Calu3 (cell line): ENCODE measurements at regions not wholly inside any gene's neighbourhood (a gene's known extent, or its start where the extent isn't known, plus 50 kb on each side); places are given as distances from the start of the nearest gene placed in this dataset.

ENCODE experiments used
- BruUV-seq: library from RNA; stranded (reverse); fragments of 400-500 nt; replicated peaks from 2 replicates; lab custom pipeline; 2021; lab: Mats Ljungman, UMichigan
- CTCF ChIA-PET: fragments of 300-600 bp; sonication (Branson Sonifier 250); formaldehyde crosslinking; loops from one replicate; lab custom pipeline; 2022; ENCODE audit warnings: antibody characterized with exemption; lab: Charles Lee
- DNase-seq: peaks from one replicate; pipeline ENCODE4 v3.0.0; 2022
- H3K27ac Mint-ChIP-seq: one replicate; pipeline ENCODE4 v1.8.0; 2022; ENCODE audit warnings: mixed read lengths; ENCODE audit not compliant: unreplicated experiment
- H3K27me3 Mint-ChIP-seq: one replicate; pipeline ENCODE4 v1.8.0; 2022; ENCODE audit warnings: mixed read lengths; ENCODE audit not compliant: unreplicated experiment
- H3K36me3 Mint-ChIP-seq: one replicate; pipeline ENCODE4 v1.8.0; 2022; ENCODE audit warnings: mild to moderate bottlenecking, moderate library complexity, mixed read lengths; ENCODE audit not compliant: insufficient read depth, unreplicated experiment
- H3K4me1 Mint-ChIP-seq: one replicate; pipeline ENCODE4 v1.8.0; 2022; ENCODE audit warnings: mild to moderate bottlenecking, low read depth, mixed read lengths; ENCODE audit not compliant: unreplicated experiment
- H3K4me3 Mint-ChIP-seq: one replicate; pipeline ENCODE4 v1.8.0; 2022; ENCODE audit warnings: mild to moderate bottlenecking, low read depth, moderate library complexity, mixed read lengths; ENCODE audit not compliant: unreplicated experiment
- H3K9me3 Mint-ChIP-seq: one replicate; pipeline ENCODE4 v1.8.0; 2022; ENCODE audit warnings: low read depth, mixed read lengths; ENCODE audit not compliant: unreplicated experiment
- intact Hi-C: fragments of 100-400 bp; cut with micrococcal nuclease; formaldehyde crosslinking; loops from one replicate; pipeline ENCODE4 v1.10.0; 2022; ENCODE audit not compliant: unreplicated experiment
- TF ChIP-seq, protein P1 (sequence below): fragments of 200-600 bp; IDR thresholded peaks from one replicate; pipeline ENCODE4 v1.8.0; 2022; ENCODE audit warnings: antibody characterized with exemption; ENCODE audit not compliant: unreplicated experiment

DNA sequence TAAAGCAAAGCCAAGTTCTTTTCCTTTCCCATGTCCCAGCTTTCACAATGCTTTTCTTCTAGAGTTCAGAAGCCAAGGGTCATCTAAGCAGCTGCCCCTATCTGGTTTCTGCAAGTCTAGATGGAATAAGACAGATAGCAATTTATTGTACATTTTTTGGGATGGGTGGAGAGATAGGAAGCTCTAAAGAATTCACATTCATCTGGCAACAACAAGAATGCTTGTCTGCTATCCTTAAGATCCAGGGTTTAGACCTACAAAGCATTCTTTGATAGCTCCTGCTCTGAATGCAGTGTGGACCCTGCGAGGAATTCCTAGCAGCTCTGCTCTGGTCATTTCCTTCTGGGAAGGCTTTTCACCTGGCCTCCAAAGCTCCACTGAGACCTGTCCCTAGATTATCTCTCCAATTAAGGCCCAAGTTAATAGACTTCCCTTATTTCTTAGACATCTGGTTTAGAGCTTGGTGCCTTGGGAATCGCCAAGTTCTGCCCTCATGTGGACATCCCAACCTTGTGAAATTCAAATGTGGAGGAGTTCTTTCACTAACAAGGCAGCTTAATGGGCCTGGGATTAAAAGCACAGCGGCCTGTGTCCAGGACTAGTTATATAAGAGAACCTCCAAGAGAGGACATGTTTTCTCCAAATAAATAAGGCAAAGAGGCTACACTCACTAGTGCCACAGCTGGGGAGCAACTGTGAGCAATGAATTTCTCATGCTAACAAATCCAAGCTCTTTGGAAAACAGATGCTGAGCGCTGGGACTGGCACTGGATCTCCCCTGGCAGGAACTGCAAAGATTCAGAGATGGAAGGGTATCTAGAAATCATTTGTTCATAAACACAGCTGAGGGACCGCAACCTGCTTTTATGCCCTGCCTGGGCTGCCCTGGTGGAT is 384.5 kb upstream of the DDHD1 start:
- H3K27ac Mint-ChIP-seq = no peak overlapping the region
- H3K27me3 Mint-ChIP-seq = no peaks in the 10 kb centered on the region
- TF ChIP-seq, protein P1, sequence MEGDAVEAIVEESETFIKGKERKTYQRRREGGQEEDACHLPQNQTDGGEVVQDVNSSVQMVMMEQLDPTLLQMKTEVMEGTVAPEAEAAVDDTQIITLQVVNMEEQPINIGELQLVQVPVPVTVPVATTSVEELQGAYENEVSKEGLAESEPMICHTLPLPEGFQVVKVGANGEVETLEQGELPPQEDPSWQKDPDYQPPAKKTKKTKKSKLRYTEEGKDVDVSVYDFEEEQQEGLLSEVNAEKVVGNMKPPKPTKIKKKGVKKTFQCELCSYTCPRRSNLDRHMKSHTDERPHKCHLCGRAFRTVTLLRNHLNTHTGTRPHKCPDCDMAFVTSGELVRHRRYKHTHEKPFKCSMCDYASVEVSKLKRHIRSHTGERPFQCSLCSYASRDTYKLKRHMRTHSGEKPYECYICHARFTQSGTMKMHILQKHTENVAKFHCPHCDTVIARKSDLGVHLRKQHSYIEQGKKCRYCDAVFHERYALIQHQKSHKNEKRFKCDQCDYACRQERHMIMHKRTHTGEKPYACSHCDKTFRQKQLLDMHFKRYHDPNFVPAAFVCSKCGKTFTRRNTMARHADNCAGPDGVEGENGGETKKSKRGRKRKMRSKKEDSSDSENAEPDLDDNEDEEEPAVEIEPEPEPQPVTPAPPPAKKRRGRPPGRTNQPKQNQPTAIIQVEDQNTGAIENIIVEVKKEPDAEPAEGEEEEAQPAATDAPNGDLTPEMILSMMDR = no peak
- no peak for DNase-seq
- no TSS peak for BruUV-seq
- H3K4me3 Mint-ChIP-seq = no peak overlapping the region
- no peaks in the 10 kb centered on the region for H3K4me1 Mint-ChIP-seq
- intact Hi-C loops = loop anchor here (2.0 to 10.0 kb wide), 6 partner anchors 75 to 801 kb away; no protein-coding TSS in a partner anchor
- no peaks in the 10 kb centered on the region for H3K36me3 Mint-ChIP-seq
- no peaks in the 10 kb centered on the region for H3K9me3 Mint-ChIP-seq
- CTCF ChIA-PET = interaction anchor here (1.0 to 2.1 kb wide), 3 partner anchors 791 to 810 kb away, joined by 3 to 6 read pairs (median 4); no protein-coding TSS in a partner anchor

- TF ChIP-seq, protein P1 = no peak
- Mint-ChIP-seq H3K27ac (no peak overlapping the region), H3K4me3 (no peak overlapping the region), H3K27me3 (no peaks in the 10 kb centered on the region), H3K4me1 (no peaks in the 10 kb centered on the region), H3K9me3 (no peaks in the 10 kb centered on the region), H3K36me3 (no peaks in the 10 kb centered on the region)
- DNase-seq = no peak
- BruUV-seq = no TSS peak
- intact Hi-C loops = loop anchor here (5.0 to 10.0 kb wide), 4 partner anchors 76 to 388 kb away; no protein-coding TSS in a partner anchor
- CTCF ChIA-PET = interaction anchor here (2.1 kb wide), 1 partner anchor 811 kb away, joined by 6 read pairs; no protein-coding TSS in a partner anchor
Observed at GRCh38 chr14:53536446-53536845, 383.3 kb upstream of the DDHD1 start.

GRCh38 chr14:53534841-53535240 is 381.7 kb upstream of the DDHD1 start:
- DNase-seq = no peak
- Mint-ChIP-seq H3K27me3 (no peaks in the 10 kb centered on the region), H3K4me3 (no peak overlapping the region), H3K9me3 (no peaks in the 10 kb centered on the region), H3K4me1 (no peaks in the 10 kb centered on the region), H3K27ac (no peak overlapping the region), H3K36me3 (no peaks in the 10 kb centered on the region)
- intact Hi-C loops = loop anchor here (5.0 to 10.0 kb wide), 4 partner anchors 77 to 390 kb away; no protein-coding TSS in a partner anchor
- TF ChIP-seq, protein P1 = no peak
- no TSS peak for BruUV-seq
- CTCF ChIA-PET = no interaction called here

DNA sequence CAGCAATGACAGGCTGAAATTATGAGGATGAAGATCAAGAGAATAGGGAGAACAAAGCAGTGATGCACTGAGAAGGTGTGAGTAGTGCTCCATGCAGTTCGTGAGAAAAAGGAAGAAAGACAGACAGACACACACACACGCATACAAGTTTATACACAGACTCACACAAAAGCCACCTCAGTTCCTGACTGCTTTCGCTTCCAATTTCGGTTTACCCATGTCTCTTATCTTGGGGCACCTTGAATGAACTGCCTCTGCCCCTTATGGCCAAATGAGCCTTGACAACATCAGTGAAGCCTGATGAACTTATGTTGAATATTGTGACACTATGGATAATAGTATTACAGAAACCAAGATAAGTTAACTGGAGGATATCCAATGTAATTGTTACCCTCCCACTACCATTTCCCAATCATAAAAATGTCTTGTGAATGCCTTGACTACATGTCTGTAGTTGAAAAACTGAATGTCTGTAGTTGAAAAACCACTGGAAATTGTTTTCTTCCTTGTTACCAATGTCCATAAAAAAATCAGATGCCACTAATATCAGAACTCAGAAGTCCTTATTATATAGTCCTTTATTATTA is 380.4 kb upstream of the DDHD1 start:
- H3K4me1 Mint-ChIP-seq = no peaks in the 10 kb centered on the region
- no peak for DNase-seq
- H3K27ac Mint-ChIP-seq = no peak overlapping the region
- intact Hi-C loops = loop anchor here (10.0 kb wide), 2 partner anchors 241 to 391 kb away; no protein-coding TSS in a partner anchor
- H3K4me3 Mint-ChIP-seq = no peak overlapping the region
- no TSS peak for BruUV-seq
- TF ChIP-seq, protein P1 = no peak
- H3K9me3 Mint-ChIP-seq = no peaks in the 10 kb centered on the region
- no peaks in the 10 kb centered on the region for H3K27me3 Mint-ChIP-seq
- CTCF ChIA-PET = no interaction called here
- no peaks in the 10 kb centered on the region for H3K36me3 Mint-ChIP-seq
